ENCODE measurements at regions not wholly inside any gene's neighbourhood (a gene's known extent, or its start where the extent isn't known, plus 50 kb on each side); places are given as distances from the start of the nearest gene placed in this dataset.

GRCh38 chr2:75428646-75429443 is 131.9 kb downstream of the EVA1A start:
- TF ChIP-seq CTCF (IDR thresholded peaks at IDR 0.05) (no peak), POLR2A (IDR thresholded peaks at IDR 0.05) (no peak), POLR2AphosphoS5 (IDR thresholded peaks at IDR 0.05) (no peak)
